H1 (cell line): ENCODE measurements at regions not wholly inside any gene's neighbourhood (a gene's known extent, or its start where the extent isn't known, plus 50 kb on each side); places are given as distances from the start of the nearest gene placed in this dataset.

Source experiments
- CTCF ChIA-PET: fragments of 300-600 bp; sonication (Branson Sonifier 250); formaldehyde crosslinking; loops from one replicate; lab custom pipeline; 2021; ENCODE audit not compliant: partially characterized antibody; lab: Charles Lee
- POLR2A ChIA-PET: fragments of 300-600 bp; sonication (Branson Sonifier 250); formaldehyde crosslinking; loops from one replicate; lab custom pipeline; 2021; ENCODE audit warnings: inconsistent platforms; ENCODE audit not compliant: partially characterized antibody; lab: Charles Lee
- DNase-seq, 2 experiments: peaks; one replicate each; pipeline versions ENCODE4 v3.0.0 to v3.0.0-alpha.2; 2010 to 2022; ENCODE audit warnings: low spot score in 2 of 2, low read depth in 1 of 2, mixed read lengths in 1 of 2
- FAIRE-seq: peaks from 2 replicates; lab custom pipeline; 2011; peaks lifted over from hg19 to GRCh38; lab: Jason Lieb, UNC
- H2AFZ ChIP-seq: 2 replicates; pipeline ENCODE4 v1.8.1; 2012; ENCODE audit warnings: low read length, inconsistent platforms
- H2AK5ac ChIP-seq: 2 replicates; pipeline ENCODE4 v1.6.1; 2013; ENCODE audit warnings: low read depth, low read length
- H2BK120ac ChIP-seq: replicated peaks from 2 replicates; pipeline ENCODE3; 2013; ENCODE audit warnings: low read depth, low read length, inconsistent platforms
- H2BK12ac ChIP-seq: 2 replicates; pipeline ENCODE4 v1.6.1; 2013; ENCODE audit warnings: low read depth, low read length
- H2BK15ac ChIP-seq: 2 replicates; pipeline ENCODE4 v1.6.1; 2013; ENCODE audit warnings: low read length
- H2BK20ac ChIP-seq: 2 replicates; pipeline ENCODE4 v1.6.1; 2013; ENCODE audit warnings: low read length
- H2BK5ac ChIP-seq: 2 replicates; pipeline ENCODE4 v1.6.1; 2013; ENCODE audit warnings: low read depth, low read length
- H3K14ac ChIP-seq: 2 replicates; pipeline ENCODE4 v1.6.1; 2013; ENCODE audit warnings: inconsistent platforms; ENCODE audit not compliant: insufficient read length
- H3K18ac ChIP-seq: 2 replicates; pipeline ENCODE4 v1.6.1; 2013; ENCODE audit warnings: low read length; ENCODE audit errors: extremely low read depth
- H3K23ac ChIP-seq: 2 replicates; pipeline ENCODE4 v1.6.1; 2013; ENCODE audit warnings: inconsistent platforms; ENCODE audit not compliant: insufficient read length
- H3K23me2 ChIP-seq: 2 replicates; pipeline ENCODE4 v1.6.1; 2013; ENCODE audit warnings: low read depth, low read length
- H3K27ac ChIP-seq: 2 replicates; pipeline ENCODE4 v1.6.1; 2011; ENCODE audit warnings: low read depth, low read length, inconsistent platforms
- H3K27me3 ChIP-seq, 4 experiments: replicated peaks in 1 of 4; 1 replicate in 1 of 4; 2 replicates in 3 of 4; pipeline versions ENCODE4 v1.6.1 to v1.8.1; 2011 to 2013; ENCODE audit warnings: low read length in 3 of 4, mild to moderate bottlenecking in 3 of 4, inconsistent platforms in 2 of 4, mixed read lengths in 2 of 4, moderate library complexity in 1 of 4; ENCODE audit not compliant: control insufficient read depth in 3 of 4, insufficient read depth in 3 of 4; ENCODE audit errors: extremely low read depth in 1 of 4
- H3K36me3 ChIP-seq, 4 experiments: 2 replicates each; pipeline versions ENCODE4 v1.6.1 to v1.8.1; 2011 to 2013; ENCODE audit warnings: mild to moderate bottlenecking in 4 of 4, low read length in 3 of 4, moderate library complexity in 2 of 4, control low read depth in 1 of 4, inconsistent platforms in 1 of 4; ENCODE audit not compliant: insufficient read depth in 4 of 4, control insufficient read depth in 2 of 4
- H3K4ac ChIP-seq: replicated peaks from 2 replicates; pipeline ENCODE3; 2013; ENCODE audit warnings: low read length, low read depth, mixed read lengths, inconsistent platforms; ENCODE audit not compliant: insufficient read length
- H3K4me1 ChIP-seq, 4 experiments: replicated peaks in 1 of 4; 1 replicate in 1 of 4; 2 replicates in 3 of 4; pipeline versions ENCODE4 v1.6.1 to v1.8.1; 2011 to 2013; ENCODE audit warnings: low read length in 3 of 4, inconsistent platforms in 2 of 4, mixed read lengths in 1 of 4; ENCODE audit not compliant: insufficient read depth in 4 of 4, control insufficient read depth in 3 of 4
- H3K4me2 ChIP-seq, 2 experiments: 2 replicates each; pipeline versions ENCODE4 v1.6.1 to v1.8.1; 2011 to 2013; ENCODE audit warnings: low read depth in 2 of 2, low read length in 2 of 2, control low read depth in 1 of 2, inconsistent platforms in 1 of 2, mild to moderate bottlenecking in 1 of 2; ENCODE audit not compliant: insufficient read depth in 1 of 2
- H3K4me3 ChIP-seq, 4 experiments: fragments of 200-600, 300-600 bp in 1 of 4; sonication (generic), shearing (Covaris generic), sonication (Bioruptor Twin) in 1 of 4; 2 replicates each; pipeline versions ENCODE4 v1.5.1 to v1.8.1; 2011 to 2016; ENCODE audit warnings: low read length in 4 of 4, low read depth in 3 of 4, control low read depth in 2 of 4, inconsistent platforms in 2 of 4, mild to moderate bottlenecking in 2 of 4, mixed read lengths in 1 of 4, moderate library complexity in 1 of 4; ENCODE audit not compliant: insufficient read depth in 2 of 4; ENCODE audit errors: extremely low read depth in 1 of 4
- H3K56ac ChIP-seq: replicated peaks from 2 replicates; pipeline ENCODE3; 2013; ENCODE audit warnings: low read depth, mild to moderate bottlenecking, mixed read lengths, low read length, inconsistent platforms; ENCODE audit not compliant: insufficient read length
- H3K79me1 ChIP-seq: 2 replicates; pipeline ENCODE4 v1.6.1; 2013; ENCODE audit warnings: low read depth, low read length, control low read depth
- H3K79me2 ChIP-seq, 2 experiments: 2 replicates each; pipeline versions ENCODE4 v1.6.1 to v1.8.1; 2012 to 2013; ENCODE audit warnings: low read length in 2 of 2, mild to moderate bottlenecking in 2 of 2, inconsistent platforms in 1 of 2; ENCODE audit not compliant: insufficient read depth in 2 of 2, control insufficient read depth in 1 of 2
- H3K9ac ChIP-seq, 4 experiments: replicated peaks in 1 of 4; 1 replicate in 1 of 4; 2 replicates in 3 of 4; pipeline versions ENCODE4 v1.6.1 to v1.8.1; 2011 to 2013; ENCODE audit warnings: low read depth in 3 of 4, low read length in 3 of 4, control low read depth in 2 of 4, mild to moderate bottlenecking in 2 of 4, moderate library complexity in 2 of 4, inconsistent platforms in 1 of 4; ENCODE audit errors: extremely low read depth in 1 of 4
- H3K9me3 ChIP-seq, 2 experiments: 2 replicates each; pipeline versions ENCODE4 v1.6.1 to v1.8.1; 2012 to 2013; ENCODE audit warnings: mild to moderate bottlenecking in 2 of 2, moderate library complexity in 2 of 2, control low read depth in 1 of 2, inconsistent platforms in 1 of 2, low read depth in 1 of 2, low read length in 1 of 2, mixed read lengths in 1 of 2; ENCODE audit not compliant: insufficient read depth in 2 of 2
- H4K20me1 ChIP-seq, 2 experiments: replicated peaks in 1 of 2; 2 replicates each; pipeline versions ENCODE3 to v1.8.1; 2011 to 2013; ENCODE audit warnings: inconsistent platforms in 2 of 2, low read length in 2 of 2, mild to moderate bottlenecking in 1 of 2; ENCODE audit not compliant: insufficient read depth in 2 of 2, control insufficient read depth in 1 of 2
- H4K5ac ChIP-seq: 2 replicates; pipeline ENCODE4 v1.6.1; 2013; ENCODE audit warnings: low read length, low read depth, mixed read lengths, inconsistent platforms; ENCODE audit not compliant: insufficient read length
- H4K8ac ChIP-seq: 2 replicates; pipeline ENCODE4 v1.8.0; 2013; ENCODE audit warnings: mild to moderate bottlenecking, moderate library complexity, low read length, inconsistent platforms; ENCODE audit not compliant: insufficient read depth; ENCODE audit errors: extremely low read depth
- H4K91ac ChIP-seq: replicated peaks from 2 replicates; pipeline ENCODE3; 2013; ENCODE audit warnings: low read length, mixed read lengths, inconsistent platforms; ENCODE audit not compliant: insufficient read length
- ASH2L ChIP-seq: fragments of 200-600, 300-600 bp; sonication (generic); IDR thresholded peaks from one replicate; pipeline ENCODE4 v1.7.1; 2017; ENCODE audit warnings: low read length
- CBX8 ChIP-seq: fragments of 300-800, 300-1000 bp; sonication (generic); IDR thresholded peaks from 2 replicates; pipeline ENCODE4 v1.7.1; 2016; ENCODE audit warnings: low read depth, low read length, borderline replicate concordance
- CHD1 ChIP-seq: IDR thresholded peaks from 2 replicates; pipeline ENCODE4 v1.6.1; 2012; ENCODE audit warnings: low read depth, low read length, improper control_type of control experiment
- EGR1 ChIP-seq: IDR thresholded peaks from 2 replicates; pipeline ENCODE4 v1.6.1; 2011; ENCODE audit warnings: low read depth, low read length, borderline replicate concordance
- GABPA ChIP-seq: IDR thresholded peaks from 2 replicates; pipeline ENCODE4 v1.6.1; 2011; ENCODE audit warnings: mild to moderate bottlenecking, low read length, moderate library complexity, borderline replicate concordance; ENCODE audit not compliant: insufficient read depth
- RFX5 ChIP-seq: IDR thresholded peaks from 2 replicates; pipeline ENCODE4 v1.6.1; 2011; ENCODE audit warnings: low read depth, low read length, improper control_type of control experiment, borderline replicate concordance
- SIN3A ChIP-seq, 2 experiments: IDR thresholded peaks in 1 of 2; conservative IDR thresholded peaks in 1 of 2; 2 replicates each; pipeline ENCODE4 v1.6.1; 2011 to 2012; ENCODE audit warnings: low read length in 2 of 2, improper control_type of control experiment in 1 of 2, low read depth in 1 of 2, mild to moderate bottlenecking in 1 of 2
- SIRT6 ChIP-seq: IDR thresholded peaks from one replicate; pipeline ENCODE4 v1.7.1; 2012; ENCODE audit warnings: low read length, inconsistent platforms
- WGBS, 2 experiments: shearing (Covaris generic) in 1 of 2; methylation state at CpG; one replicate each; pipeline versions ENCODE4 v1.1.6 to v1.1.7; 2013 to 2015; ENCODE audit warnings: low lambda C conversion rate in 2 of 2, mixed read lengths in 2 of 2, inconsistent platforms in 1 of 2, low coverage in 1 of 2, missing lambda C conversion rate in 1 of 2; ENCODE audit not compliant: insufficient replicate concordance in 2 of 2, insufficient coverage in 1 of 2, insufficient read length in 1 of 2; ENCODE audit errors: extremely low coverage in 1 of 2, missing lambda C conversion rate in 1 of 2; 5-methylcytosine and 5-hydroxymethylcytosine counted together
- TF ChIP-seq, protein P1 (sequence below), 3 experiments: IDR thresholded peaks; 1 replicate in 2 of 3; 2 replicates in 1 of 3; pipeline versions ENCODE4 v1.5.1 to v1.6.1; 2011; ENCODE audit warnings: low read length in 3 of 3, mild to moderate bottlenecking in 3 of 3, inconsistent platforms in 2 of 3, low read depth in 1 of 3, moderate library complexity in 1 of 3; ENCODE audit not compliant: insufficient read depth in 1 of 3; ENCODE audit errors: control extremely low read depth in 1 of 3
- TF ChIP-seq, protein P2 (sequence below): IDR thresholded peaks from 2 replicates; pipeline ENCODE4 v1.6.1; 2012; ENCODE audit warnings: inconsistent platforms
- TF ChIP-seq, protein P3 (sequence below): IDR thresholded peaks from 2 replicates; pipeline ENCODE4 v1.6.1; 2011; ENCODE audit warnings: low read length, improper control_type of control experiment

DNA sequence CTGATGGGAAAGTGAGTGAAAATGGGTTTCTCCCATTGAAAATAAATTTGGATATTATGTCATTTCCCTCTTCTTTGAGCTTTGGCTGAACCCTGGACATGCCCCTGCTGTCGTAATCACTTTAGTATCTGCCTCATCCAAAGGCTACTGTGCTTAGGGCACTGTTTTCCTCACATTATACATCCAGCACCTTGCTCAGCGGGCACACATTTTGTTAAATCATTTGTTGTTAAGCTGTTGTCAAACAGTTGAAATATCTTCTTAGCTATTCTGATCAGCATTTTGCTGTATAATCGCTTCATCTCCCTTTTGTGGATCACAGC, 352.7 kb upstream of the CD180 start:
- H3K79me1 ChIP-seq = no peaks in the 10 kb centered on the region
- no peak overlapping the region for H4K91ac ChIP-seq
- H3K36me3 ChIP-seq = no peaks in the 10 kb centered on the region; a peak in 1 of 8 replicates
- H3K23ac ChIP-seq = no peak overlapping the region
- 95% methylated on average over 3 of the region's 3 CpGs; no CpG with 5 or more reads in 1 of the 2 experiments for WGBS, 2 experiments
- H2AK5ac ChIP-seq = no peak overlapping the region
- CTCF ChIA-PET = interaction anchor here (0.6 kb wide), 1 partner anchor 549 kb away, joined by 3 read pairs; no protein-coding TSS in a partner anchor
- H3K4me1 ChIP-seq = no peaks in the 10 kb centered on the region
- H3K27me3 ChIP-seq = no peaks in the 10 kb centered on the region
- H3K9me3 ChIP-seq = no peaks in the 10 kb centered on the region
- H2BK120ac ChIP-seq = no peak overlapping the region
- no peak for DNase-seq
- no peaks in the 10 kb centered on the region for H3K79me2 ChIP-seq
- no peak overlapping the region for H3K9ac ChIP-seq
- no peak for FAIRE-seq
- no peak overlapping the region for H2AFZ ChIP-seq
- H4K5ac ChIP-seq = no peak overlapping the region
- no peak overlapping the region for H2BK12ac ChIP-seq
- no peak overlapping the region for H3K4me3 ChIP-seq
- no peak overlapping the region for H2BK15ac ChIP-seq
- H3K27ac ChIP-seq = no peak overlapping the region
- H3K4me2 ChIP-seq = no peak overlapping the region
- no peak overlapping the region for H3K14ac ChIP-seq
- H4K20me1 ChIP-seq = no peaks in the 10 kb centered on the region
- no peak overlapping the region for H3K18ac ChIP-seq
- POLR2A ChIA-PET = no interaction called here
- no peak overlapping the region for H4K8ac ChIP-seq
- no peak overlapping the region for H3K56ac ChIP-seq
- H2BK20ac ChIP-seq = no peak overlapping the region
- no peaks in the 10 kb centered on the region for H3K23me2 ChIP-seq
- no peak overlapping the region for H2BK5ac ChIP-seq
- no peak overlapping the region for H3K4ac ChIP-seq
- no peak for TF ChIP-seq CBX8
- no peak for TF ChIP-seq ASH2L
- TF ChIP-seq GABPA = no peak
- TF ChIP-seq SIRT6 = no peak
- TF ChIP-seq, protein P1, sequence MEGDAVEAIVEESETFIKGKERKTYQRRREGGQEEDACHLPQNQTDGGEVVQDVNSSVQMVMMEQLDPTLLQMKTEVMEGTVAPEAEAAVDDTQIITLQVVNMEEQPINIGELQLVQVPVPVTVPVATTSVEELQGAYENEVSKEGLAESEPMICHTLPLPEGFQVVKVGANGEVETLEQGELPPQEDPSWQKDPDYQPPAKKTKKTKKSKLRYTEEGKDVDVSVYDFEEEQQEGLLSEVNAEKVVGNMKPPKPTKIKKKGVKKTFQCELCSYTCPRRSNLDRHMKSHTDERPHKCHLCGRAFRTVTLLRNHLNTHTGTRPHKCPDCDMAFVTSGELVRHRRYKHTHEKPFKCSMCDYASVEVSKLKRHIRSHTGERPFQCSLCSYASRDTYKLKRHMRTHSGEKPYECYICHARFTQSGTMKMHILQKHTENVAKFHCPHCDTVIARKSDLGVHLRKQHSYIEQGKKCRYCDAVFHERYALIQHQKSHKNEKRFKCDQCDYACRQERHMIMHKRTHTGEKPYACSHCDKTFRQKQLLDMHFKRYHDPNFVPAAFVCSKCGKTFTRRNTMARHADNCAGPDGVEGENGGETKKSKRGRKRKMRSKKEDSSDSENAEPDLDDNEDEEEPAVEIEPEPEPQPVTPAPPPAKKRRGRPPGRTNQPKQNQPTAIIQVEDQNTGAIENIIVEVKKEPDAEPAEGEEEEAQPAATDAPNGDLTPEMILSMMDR (IDR thresholded peaks at IDR 0.05; ENCODE audit: control extremely low read depth in 1 of 3, insufficient read depth in 1 of 3, low read depth in 1 of 3, low read length in 3 of 3) = no peak
- no peak for TF ChIP-seq CHD1
- no peak for TF ChIP-seq RFX5
- no peak for TF ChIP-seq EGR1
- TF ChIP-seq SIN3A (conservative IDR thresholded peaks at IDR 0.05 in 1 of 2, IDR thresholded peaks at IDR 0.05 in 1 of 2; ENCODE audit: low read depth in 1 of 2, low read length in 2 of 2) = no peak
- TF ChIP-seq, protein P2, sequence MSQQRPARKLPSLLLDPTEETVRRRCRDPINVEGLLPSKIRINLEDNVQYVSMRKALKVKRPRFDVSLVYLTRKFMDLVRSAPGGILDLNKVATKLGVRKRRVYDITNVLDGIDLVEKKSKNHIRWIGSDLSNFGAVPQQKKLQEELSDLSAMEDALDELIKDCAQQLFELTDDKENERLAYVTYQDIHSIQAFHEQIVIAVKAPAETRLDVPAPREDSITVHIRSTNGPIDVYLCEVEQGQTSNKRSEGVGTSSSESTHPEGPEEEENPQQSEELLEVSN = no peak
- TF ChIP-seq, protein P3, sequence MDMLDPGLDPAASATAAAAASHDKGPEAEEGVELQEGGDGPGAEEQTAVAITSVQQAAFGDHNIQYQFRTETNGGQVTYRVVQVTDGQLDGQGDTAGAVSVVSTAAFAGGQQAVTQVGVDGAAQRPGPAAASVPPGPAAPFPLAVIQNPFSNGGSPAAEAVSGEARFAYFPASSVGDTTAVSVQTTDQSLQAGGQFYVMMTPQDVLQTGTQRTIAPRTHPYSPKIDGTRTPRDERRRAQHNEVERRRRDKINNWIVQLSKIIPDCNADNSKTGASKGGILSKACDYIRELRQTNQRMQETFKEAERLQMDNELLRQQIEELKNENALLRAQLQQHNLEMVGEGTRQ = no peak
